Ovary (tissue), 3 donors: ENCODE measurements at regions not wholly inside any gene's neighbourhood (a gene's known extent, or its start where the extent isn't known, plus 50 kb on each side); places are given as distances from the start of the nearest gene placed in this dataset.

Source experiments
- CTCF ChIP-seq, 3 donors: fragments of 450-650 bp in 2 of 3; fragments of 200-600 bp in 1 of 3; IDR thresholded peaks; one replicate each; pipeline versions ENCODE4 v1.5.1 to v1.8.0; 2016 to 2022; ENCODE audit warnings: antibody characterized with exemption in 3 of 3, mild to moderate bottlenecking in 1 of 3
- POLR2A ChIP-seq: fragments of 450-650 bp; IDR thresholded peaks from one replicate; pipeline ENCODE4 v1.6.1; 2017; ENCODE audit warnings: antibody characterized with exemption, mild to moderate bottlenecking, moderate library complexity
- donor health status: DM: no; HTN: no; CAD: no.

GRCh38 chr1:57799490-57800115, 375.7 kb upstream of the DAB1 start:
- TF ChIP-seq CTCF (IDR thresholded peaks at IDR 0.05): no peak
- TF ChIP-seq POLR2A: no peak
